T-cell (primary cell): ENCODE measurements at regions not wholly inside any gene's neighbourhood (a gene's known extent, or its start where the extent isn't known, plus 50 kb on each side); places are given as distances from the start of the nearest gene placed in this dataset.
A peak's percentile ranks its signal among the peaks of the same experiment; 100 is the strongest.
"Not testable (repeated sequence)": the region's sequence is repeated elsewhere in the genome, so short reads cannot be mapped to it uniquely, and the experiment has no call there.

Experiments used
- ATAC-seq, 4 experiments: fragments of 200-7000 bp in 3 of 4; fragments of 150-1000 bp in 1 of 4; cut with Tn5 transposase; replicated peaks in 1 of 4; 1 replicate in 3 of 4; 2 replicates in 1 of 4; pipeline ENCODE4 v1.10.0; 2021; ENCODE audit warnings: moderate library complexity in 3 of 4, mild to moderate bottlenecking in 2 of 4, moderate number of reproducible peaks in 1 of 4
- CTCF ChIA-PET, 2 donors: fragments of 300-600 bp; sonication (Branson Sonifier 250); formaldehyde crosslinking; loops; one replicate each; lab custom pipeline; 2022; ENCODE audit warnings: antibody characterized with exemption in 2 of 2; lab: Charles Lee
- POLR2A ChIA-PET, 2 donors: fragments of 300-600 bp; sonication (Branson Sonifier 250); formaldehyde crosslinking; loops; one replicate each; lab custom pipeline; 2022; ENCODE audit warnings: antibody characterized with exemption in 2 of 2; lab: Charles Lee
- DNase-seq, 35 experiments: peaks; one replicate each; pipeline versions ENCODE4 v3.0.0 to v3.0.0-alpha.2; 2013 to 2023
- H3K27ac ChIP-seq: one replicate; pipeline ENCODE4 v1.5.1; 2013; ENCODE audit warnings: low read length
- H3K27me3 ChIP-seq, 2 experiments: replicated peaks in 1 of 2; 1 replicate in 1 of 2; 2 replicates in 1 of 2; pipeline versions ENCODE4 v1.6.1 to v1.7.0; 2013; ENCODE audit warnings: low read length in 1 of 2, mixed read lengths in 1 of 2; ENCODE audit not compliant: control insufficient read depth in 2 of 2, insufficient read depth in 2 of 2; ENCODE audit errors: extremely low read depth in 1 of 2
- H3K36me3 ChIP-seq, 2 donors: 1 replicate in 1 of 2; 2 replicates in 1 of 2; pipeline versions ENCODE4 v1.6.1 to v1.7.0; 2013; ENCODE audit warnings: low read length in 1 of 2; ENCODE audit not compliant: control insufficient read depth in 2 of 2, insufficient read depth in 1 of 2; ENCODE audit errors: extremely low read depth in 1 of 2
- H3K4me1 ChIP-seq, 2 experiments: 1 replicate in 1 of 2; 2 replicates in 1 of 2; pipeline versions ENCODE4 v1.6.1 to v1.7.0; 2013; ENCODE audit warnings: low read length in 2 of 2, mixed read lengths in 1 of 2; ENCODE audit not compliant: insufficient read depth in 2 of 2, control insufficient read depth in 1 of 2; ENCODE audit errors: extremely low read depth in 1 of 2
- H3K4me3 ChIP-seq, 2 donors: 1 replicate in 1 of 2; 2 replicates in 1 of 2; pipeline versions ENCODE4 v1.5.1 to v1.7.0; 2013; ENCODE audit warnings: mild to moderate bottlenecking in 2 of 2, low read length in 1 of 2, moderate library complexity in 1 of 2; ENCODE audit not compliant: control insufficient read depth in 1 of 2; ENCODE audit errors: extremely low read depth in 1 of 2
- H3K9me3 ChIP-seq: 2 replicates; pipeline ENCODE4 v1.7.0; 2013
- H3K27ac Mint-ChIP-seq, 2 donors: one replicate each; pipeline ENCODE4 v1.8.0; 2020 to 2021; ENCODE audit warnings: mild to moderate bottlenecking in 2 of 2, mixed read lengths in 2 of 2
- H3K27me3 Mint-ChIP-seq, 2 donors: one replicate each; pipeline ENCODE4 v1.8.0; 2021 to 2022; ENCODE audit warnings: mixed read lengths in 2 of 2
- H3K36me3 Mint-ChIP-seq: one replicate; pipeline ENCODE4 v1.8.0; 2021; ENCODE audit warnings: mixed read lengths
- H3K4me1 Mint-ChIP-seq, 3 donors: one replicate each; pipeline ENCODE4 v1.8.0; 2020 to 2022; ENCODE audit warnings: mixed read lengths in 3 of 3, mild to moderate bottlenecking in 1 of 3
- H3K4me3 Mint-ChIP-seq, 3 donors: one replicate each; pipeline ENCODE4 v1.8.0; 2020 to 2022; ENCODE audit warnings: mild to moderate bottlenecking in 3 of 3, mixed read lengths in 3 of 3, moderate library complexity in 3 of 3
- H3K9me3 Mint-ChIP-seq, 3 donors: one replicate each; pipeline ENCODE4 v1.8.0; 2020 to 2022; ENCODE audit warnings: mixed read lengths in 3 of 3
- WGBS: methylation state at CpG from one replicate; pipeline ENCODE4 v1.1.5; 2013; ENCODE audit warnings: missing lambda C conversion rate; ENCODE audit not compliant: insufficient coverage; 5-methylcytosine and 5-hydroxymethylcytosine counted together

DNA sequence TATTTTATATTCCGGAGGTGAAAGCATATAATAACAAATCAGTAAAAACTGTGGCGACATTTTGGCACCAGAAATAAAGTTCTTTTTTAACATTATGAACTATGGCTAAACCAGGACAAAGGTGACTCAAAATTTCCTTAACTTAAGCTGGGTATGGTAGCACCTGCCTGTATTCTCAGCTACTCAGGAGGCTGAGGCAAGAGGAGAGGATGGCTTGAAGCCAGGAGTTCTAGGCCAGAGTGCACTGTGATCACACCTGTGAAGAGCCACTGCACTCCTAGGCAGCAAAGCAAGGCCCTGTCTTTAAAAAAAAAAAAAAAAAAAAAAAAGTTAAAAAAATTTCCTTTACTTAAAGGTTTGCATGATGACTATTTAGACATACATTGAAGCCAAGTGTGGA is 63.0 kb upstream of the KIF2A start:
- H3K36me3 Mint-ChIP-seq, H3K9me3 ChIP-seq, ATAC-seq: not testable (repeated sequence)

DNA sequence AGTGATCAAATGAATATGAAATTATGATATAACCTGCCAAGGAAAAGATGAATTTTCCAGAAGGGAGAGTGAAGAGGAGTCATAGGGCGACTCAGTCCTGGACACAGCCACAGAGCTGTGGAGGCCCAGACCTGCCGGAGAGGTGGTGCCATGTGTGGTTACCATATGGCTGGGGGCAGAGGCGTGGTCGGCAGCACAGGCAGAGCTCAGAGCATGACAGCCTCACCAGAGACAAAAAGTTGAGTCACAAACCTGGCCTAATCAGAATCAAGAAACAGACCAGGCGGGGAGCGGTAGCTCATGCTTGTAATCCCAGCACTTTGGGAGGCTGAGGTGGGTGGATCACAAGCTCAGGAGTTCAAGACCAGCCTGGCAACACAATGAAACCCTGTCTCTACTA is 57.8 kb upstream of the KIF2A start:
- CTCF ChIA-PET, result interaction anchor here (0.5 to 0.6 kb wide), 2 partner anchors 129 to 537 kb away, joined by 3 to 5 read pairs; no protein-coding TSS in a partner anchor
- H3K27me3 Mint-ChIP-seq, H3K36me3 ChIP-seq, H3K9me3 ChIP-seq, H3K27me3 ChIP-seq, H3K36me3 Mint-ChIP-seq, H3K9me3 Mint-ChIP-seq, H3K4me3 Mint-ChIP-seq, DNase-seq, H3K4me3 ChIP-seq, POLR2A ChIA-PET, ATAC-seq, H3K27ac ChIP-seq, H3K27ac Mint-ChIP-seq, H3K4me1 ChIP-seq, H3K4me1 Mint-ChIP-seq: not testable (repeated sequence)
- WGBS, result 89% methylated on average over 4 of the region's 6 CpGs

More for the DNA sequence above, 63.0 kb upstream of the KIF2A start:
- H3K4me3 ChIP-seq, H3K9me3 Mint-ChIP-seq, H3K4me1 ChIP-seq, H3K27me3 Mint-ChIP-seq, H3K27ac ChIP-seq, POLR2A ChIA-PET, DNase-seq, H3K27me3 ChIP-seq, H3K27ac Mint-ChIP-seq, H3K36me3 ChIP-seq, H3K4me3 Mint-ChIP-seq: not testable (repeated sequence)
- no CpG with 5 or more reads among the region's 2 CpGs for WGBS
- CTCF ChIA-PET, result interaction anchor here in 1 of 2 donors (0.7 kb wide), 1 partner anchor 113 kb away, joined by 10 read pairs; no protein-coding TSS in a partner anchor
- H3K4me1 Mint-ChIP-seq, result peaks cover 14 to 17% (median 14%) of the 10 kb centered on the region in 3 donors

- H3K27me3 ChIP-seq, H3K27ac Mint-ChIP-seq, DNase-seq, H3K27ac ChIP-seq, H3K9me3 ChIP-seq, H3K4me3 Mint-ChIP-seq, H3K4me1 ChIP-seq, H3K9me3 Mint-ChIP-seq, H3K36me3 Mint-ChIP-seq, POLR2A ChIA-PET, H3K27me3 Mint-ChIP-seq, H3K36me3 ChIP-seq, H3K4me3 ChIP-seq, ATAC-seq, CTCF ChIA-PET: not testable (repeated sequence)
- WGBS, result 83% methylated on average over 1 of the region's 3 CpGs
- peaks cover 17 to 20% (median 18%) of the 10 kb centered on the region in 3 donors for H3K4me1 Mint-ChIP-seq
Observed at GRCh38 chr5:62250085-62250484, 55.9 kb upstream of the KIF2A start.

DNA sequence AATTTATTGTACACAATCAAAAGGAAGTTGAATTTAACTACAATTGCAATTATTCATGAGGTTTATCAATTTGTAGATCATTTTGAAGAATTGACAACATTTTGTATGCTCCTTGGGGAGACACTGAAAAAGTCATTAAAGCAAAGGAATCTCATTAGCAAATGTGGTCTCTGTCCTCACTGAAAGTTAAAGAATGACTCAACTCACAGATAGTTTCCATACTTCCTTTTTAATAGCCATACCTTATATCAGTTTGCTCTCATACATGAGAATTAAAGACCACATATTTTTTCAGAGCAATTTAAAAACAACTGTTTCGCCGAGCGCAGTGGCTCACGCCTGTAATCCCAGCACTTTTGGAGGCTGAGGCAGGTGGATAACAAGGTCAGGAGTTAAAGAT is 55.1 kb upstream of the KIF2A start:
- H3K27ac Mint-ChIP-seq, H3K9me3 ChIP-seq, H3K27ac ChIP-seq, H3K27me3 Mint-ChIP-seq, ATAC-seq, H3K27me3 ChIP-seq, H3K4me3 Mint-ChIP-seq, POLR2A ChIA-PET, H3K36me3 Mint-ChIP-seq, H3K36me3 ChIP-seq, H3K9me3 Mint-ChIP-seq, CTCF ChIA-PET, DNase-seq, H3K4me3 ChIP-seq: not testable (repeated sequence)
- peaks cover 8 to 16% of the 10 kb centered on the region in 2 experiments for H3K4me1 ChIP-seq
- no CpG with 5 or more reads among the region's 4 CpGs for whole genome bisulfite sequencing
- peaks cover 22 to 26% (median 26%) of the 10 kb centered on the region in 3 donors for H3K4me1 Mint-ChIP-seq

DNA sequence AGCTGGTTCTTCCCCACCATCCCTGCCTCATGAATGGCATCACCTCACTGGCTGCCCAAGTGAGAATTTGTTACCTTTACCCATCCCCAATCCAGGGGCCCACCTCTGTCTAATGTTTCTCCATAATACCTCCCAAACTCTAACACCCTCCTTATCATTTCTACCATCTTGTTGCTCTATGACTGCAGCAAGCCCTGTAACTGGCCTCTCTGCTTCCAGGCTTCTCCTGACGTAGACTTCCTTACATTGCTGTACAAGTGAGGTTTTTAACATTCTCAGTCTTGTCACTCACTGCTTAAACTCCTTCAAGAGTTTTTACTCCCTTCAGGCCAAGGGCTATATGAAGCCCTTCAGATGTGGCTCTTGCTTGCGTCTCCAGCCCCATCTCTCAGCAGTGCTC is 53.5 kb upstream of the KIF2A start:
- DNase-seq, H3K27me3 ChIP-seq, H3K4me3 ChIP-seq, H3K4me3 Mint-ChIP-seq, H3K27ac ChIP-seq, H3K9me3 Mint-ChIP-seq, H3K36me3 Mint-ChIP-seq, H3K36me3 ChIP-seq, POLR2A ChIA-PET, H3K27me3 Mint-ChIP-seq, ATAC-seq, H3K9me3 ChIP-seq, CTCF ChIA-PET: not testable (repeated sequence)
- WGBS, result 100% methylated on average over 2 of the region's 2 CpGs
- Mint-ChIP-seq H3K27ac (peak overlapping the region in 1 of 2 donors; percentile 76), H3K4me1 (peaks cover 34 to 38% (median 37%) of the 10 kb centered on the region in 3 donors)
- peaks cover 18 to 27% of the 10 kb centered on the region in 2 experiments for H3K4me1 ChIP-seq

- H3K4me3 ChIP-seq, ATAC-seq, H3K9me3 Mint-ChIP-seq, H3K27me3 ChIP-seq, DNase-seq, H3K36me3 ChIP-seq, H3K9me3 ChIP-seq, CTCF ChIA-PET, H3K36me3 Mint-ChIP-seq, H3K27me3 Mint-ChIP-seq: not testable (repeated sequence)
- WGBS, result no CpG with 5 or more reads among the region's 1 CpG
- H3K27ac ChIP-seq, result peak overlapping the region; percentile 91
- POLR2A ChIA-PET, result interaction anchor here in 1 of 2 donors (0.6 to 0.7 kb wide), 2 partner anchors 9 to 32 kb away, joined by 3 to 4 read pairs; no protein-coding TSS in a partner anchor
- peaks cover 24 to 47% of the 10 kb centered on the region in 2 experiments for H3K4me1 ChIP-seq
- H3K4me3 Mint-ChIP-seq, result peak overlapping the region in 1 of 3 donors; percentile 79
- H3K4me1 Mint-ChIP-seq, result peaks cover 56 to 66% (median 64%) of the 10 kb centered on the region in 3 donors
- peak overlapping the region; percentile 99 to 100 for H3K27ac Mint-ChIP-seq
Observed at GRCh38 chr5:62255551-62255950, 50.5 kb upstream of the KIF2A start.
